HepG2 (cell line): ENCODE measurements at regions not wholly inside any gene's neighbourhood (a gene's known extent, or its start where the extent isn't known, plus 50 kb on each side); places are given as distances from the start of the nearest gene placed in this dataset.
A peak's percentile ranks its signal among the peaks of the same experiment; 100 is the strongest.

Experiments used
- CEBPB ChIP-seq: IDR thresholded peaks from 2 replicates; pipeline ENCODE4 v1.6.1; 2011; ENCODE audit warnings: low read depth, low read length, improper control_type of control experiment, borderline replicate concordance
- EP300 ChIP-seq, 3 experiments: sonication (generic) in 1 of 3; formaldehyde crosslinking in 1 of 3; IDR thresholded peaks; 2 replicates each; pipeline versions ENCODE4 v1.5.1 to v1.6.1; 2011 to 2020; ENCODE audit warnings: low read depth in 2 of 3, low read length in 2 of 3, borderline replicate concordance in 1 of 3, improper control_type of control experiment in 1 of 3, mild to moderate bottlenecking in 1 of 3, missing genetic modification reagents in 1 of 3, moderate library complexity in 1 of 3
- FOSL2 ChIP-seq: sonication (generic); formaldehyde crosslinking; IDR thresholded peaks from 2 replicates; pipeline ENCODE4 v1.4.0; 2020; ENCODE audit warnings: missing genetic modification reagents
- HNF4A ChIP-seq: sonication (generic); formaldehyde crosslinking; IDR thresholded peaks from 2 replicates; pipeline ENCODE4 v1.4.0; 2020; ENCODE audit warnings: missing genetic modification reagents
- HNRNPH1 ChIP-seq: fragments of 200-400 bp; formaldehyde crosslinking; optimal IDR thresholded peaks from 2 replicates; pipeline ENCODE3; 2017; ENCODE audit warnings: mild to moderate bottlenecking, low read depth, low read length
- HNRNPK ChIP-seq: fragments of 200-400 bp; formaldehyde crosslinking; IDR thresholded peaks from 2 replicates; pipeline ENCODE4 v1.6.1; 2018; ENCODE audit warnings: low read length, low read depth, moderate library complexity, mild to moderate bottlenecking; ENCODE audit not compliant: poor library complexity, severe bottlenecking
- KLF15 ChIP-seq: sonication (generic); formaldehyde crosslinking; IDR thresholded peaks from 2 replicates; pipeline ENCODE4 v1.8.1; 2023; ENCODE audit warnings: borderline replicate concordance, mild to moderate bottlenecking, inconsistent platforms, missing genetic modification reagents, mixed read lengths
- MXD4 ChIP-seq: IDR thresholded peaks from 2 replicates; pipeline ENCODE4 v1.6.1; 2016; ENCODE audit warnings: mild to moderate bottlenecking, missing biosample characterization, missing genetic modification reagents
- NRL ChIP-seq: sonication (generic); formaldehyde crosslinking; IDR thresholded peaks from 2 replicates; pipeline ENCODE4 v1.5.0; 2020; ENCODE audit warnings: missing genetic modification reagents, mild to moderate bottlenecking, moderate library complexity, borderline replicate concordance
- RBM22 ChIP-seq: fragments of 200-400 bp; formaldehyde crosslinking; optimal IDR thresholded peaks from 2 replicates; pipeline ENCODE3; 2017; ENCODE audit warnings: mild to moderate bottlenecking, low read length, moderate library complexity
- SIN3A ChIP-seq: IDR thresholded peaks from 2 replicates; pipeline ENCODE4 v1.6.1; 2011; ENCODE audit warnings: low read depth, mild to moderate bottlenecking, control low read depth, low read length, borderline replicate concordance
- TAF15 ChIP-seq: fragments of 200-400 bp; formaldehyde crosslinking; IDR thresholded peaks from one replicate; pipeline ENCODE4 v1.6.1; 2018; ENCODE audit warnings: mild to moderate bottlenecking, low read depth, low read length; ENCODE audit not compliant: poor library complexity, severe bottlenecking
- ZBTB21 ChIP-seq: sonication (generic); formaldehyde crosslinking; IDR thresholded peaks from 2 replicates; pipeline ENCODE4 v1.4.0; 2020; ENCODE audit warnings: missing genetic modification reagents
- ZKSCAN8 ChIP-seq: IDR thresholded peaks from 2 replicates; pipeline ENCODE4 v1.6.1; 2016; ENCODE audit warnings: borderline replicate concordance, missing genetic modification reagents, missing compliant biosample characterization
- ZNF207 ChIP-seq: fragments of 450-650 bp; IDR thresholded peaks from 2 replicates; pipeline ENCODE4 v1.6.1; 2016; ENCODE audit warnings: antibody characterized with exemption, borderline replicate concordance
- ZNF33A ChIP-seq: sonication (generic); formaldehyde crosslinking; IDR thresholded peaks from 2 replicates; pipeline ENCODE4 v1.5.1; 2020; ENCODE audit warnings: missing genetic modification reagents, mild to moderate bottlenecking, moderate library complexity, borderline replicate concordance
- ZNF614 ChIP-seq: IDR thresholded peaks from 2 replicates; pipeline ENCODE4 v1.6.1; 2018; ENCODE audit warnings: missing biosample characterization, missing genetic modification reagents, inconsistent platforms, borderline replicate concordance
- ZNF773 ChIP-seq: sonication (generic); formaldehyde crosslinking; IDR thresholded peaks from 2 replicates; pipeline ENCODE4 v1.4.0; 2020; ENCODE audit warnings: missing genetic modification reagents, borderline replicate concordance
- ZNF800 ChIP-seq: sonication (generic); formaldehyde crosslinking; IDR thresholded peaks from 2 replicates; pipeline ENCODE4 v1.4.0; 2020; ENCODE audit warnings: missing genetic modification reagents
- ZSCAN25 ChIP-seq: sonication (generic); formaldehyde crosslinking; IDR thresholded peaks from 2 replicates; pipeline ENCODE4 v1.8.0; 2022; ENCODE audit warnings: mild to moderate bottlenecking, missing genetic modification reagents
- TF ChIP-seq, protein P1 (sequence below): IDR thresholded peaks from 2 replicates; pipeline ENCODE4 v1.6.1; 2016; ENCODE audit warnings: missing biosample characterization, missing genetic modification reagents, low read depth
- TF ChIP-seq, protein P2 (sequence below): sonication (generic); formaldehyde crosslinking; IDR thresholded peaks from 2 replicates; pipeline ENCODE4 v1.4.0; 2020; ENCODE audit warnings: mild to moderate bottlenecking, missing genetic modification reagents, borderline replicate concordance
- TF ChIP-seq, protein P3 (sequence below): sonication (generic); formaldehyde crosslinking; IDR thresholded peaks from 2 replicates; pipeline ENCODE4 v1.5.1; 2020; ENCODE audit warnings: mild to moderate bottlenecking, missing genetic modification reagents, moderate library complexity

- TF ChIP-seq KLF15 (CRISPR knock-in tag), result peak; percentile 83; the same call in 1 of the 2 replicates
- TF ChIP-seq ZKSCAN8 (CRISPR knock-in tag), result 0 out of 2 replicates have a peak, but pooled peaks have one; percentile 41
- TF ChIP-seq RBM22, result no peak
- peak; percentile 47; the same call in 1 of the 2 replicates for TF ChIP-seq ZBTB21 (CRISPR knock-in tag)
- TF ChIP-seq, protein P1, sequence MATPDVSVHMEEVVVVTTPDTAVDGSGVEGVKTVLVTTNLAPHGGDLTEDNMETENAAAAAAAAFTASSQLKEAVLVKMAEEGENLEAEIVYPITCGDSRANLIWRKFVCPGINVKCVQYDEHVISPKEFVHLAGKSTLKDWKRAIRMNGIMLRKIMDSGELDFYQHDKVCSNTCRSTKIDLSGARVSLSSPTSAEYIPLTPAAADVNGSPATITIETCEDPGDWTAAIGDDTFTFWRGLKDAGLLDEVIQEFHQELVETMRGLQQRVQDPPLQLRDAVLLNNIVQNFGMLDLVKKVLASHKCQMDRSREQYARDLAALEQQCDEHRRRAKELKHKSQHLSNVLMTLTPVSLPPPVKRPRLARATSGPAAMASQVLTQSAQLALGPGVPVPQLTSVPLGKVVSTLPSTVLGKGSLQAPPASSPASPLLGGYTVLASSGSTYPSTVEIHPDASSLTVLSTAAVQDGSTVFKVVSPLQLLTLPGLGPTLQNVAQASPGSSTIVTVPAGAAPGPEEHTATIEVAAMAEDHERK (CRISPR knock-in tag), result no peak
- TF ChIP-seq NRL (CRISPR knock-in tag), result 0 out of 2 replicates have a peak, but pooled peaks have one; percentile 70
- TF ChIP-seq ZNF207, result no peak
- no peak for TF ChIP-seq HNRNPK
- no peak for TF ChIP-seq ZSCAN25 (CRISPR knock-in tag)
- TF ChIP-seq ZNF614, result peak; percentile 68; the same call in 1 of the 2 replicates
- TF ChIP-seq ZNF33A (CRISPR knock-in tag), result no peak
- TF ChIP-seq, protein P2, sequence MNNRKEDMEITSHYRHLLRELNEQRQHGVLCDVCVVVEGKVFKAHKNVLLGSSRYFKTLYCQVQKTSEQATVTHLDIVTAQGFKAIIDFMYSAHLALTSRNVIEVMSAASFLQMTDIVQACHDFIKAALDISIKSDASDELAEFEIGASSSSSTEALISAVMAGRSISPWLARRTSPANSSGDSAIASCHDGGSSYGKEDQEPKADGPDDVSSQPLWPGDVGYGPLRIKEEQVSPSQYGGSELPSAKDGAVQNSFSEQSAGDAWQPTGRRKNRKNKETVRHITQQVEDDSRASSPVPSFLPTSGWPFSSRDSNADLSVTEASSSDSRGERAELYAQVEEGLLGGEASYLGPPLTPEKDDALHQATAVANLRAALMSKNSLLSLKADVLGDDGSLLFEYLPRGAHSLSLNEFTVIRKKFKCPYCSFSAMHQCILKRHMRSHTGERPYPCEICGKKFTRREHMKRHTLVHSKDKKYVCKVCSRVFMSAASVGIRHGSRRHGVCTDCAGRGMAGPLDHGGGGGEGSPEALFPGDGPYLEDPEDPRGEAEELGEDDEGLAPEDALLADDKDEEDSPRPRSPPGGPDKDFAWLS (CRISPR knock-in tag), result no peak
- no peak for TF ChIP-seq TAF15
- peak; percentile 84; the same call in 1 of the 2 replicates for TF ChIP-seq ZNF773 (CRISPR knock-in tag)
- TF ChIP-seq ZNF800 (CRISPR knock-in tag), result 0 out of 2 replicates have a peak, but pooled peaks have one; percentile 45
- no peak for TF ChIP-seq HNF4A (CRISPR knock-in tag)
- TF ChIP-seq FOSL2 (CRISPR knock-in tag), result peak; percentile 61
- no peak for TF ChIP-seq SIN3A
- TF ChIP-seq MXD4 (CRISPR knock-in tag), result peak; percentile 81; the same call in 1 of the 2 replicates
- TF ChIP-seq CEBPB, result no peak
- TF ChIP-seq EP300 (IDR thresholded peaks at IDR 0.05; ENCODE audit: low read depth in 2 of 2, low read length in 2 of 2), result no peak
- TF ChIP-seq EP300 (CRISPR knock-in tag; IDR thresholded peaks at IDR 0.05; ENCODE audit: borderline replicate concordance), result no peak
- no peak for TF ChIP-seq HNRNPH1
- TF ChIP-seq, protein P3, sequence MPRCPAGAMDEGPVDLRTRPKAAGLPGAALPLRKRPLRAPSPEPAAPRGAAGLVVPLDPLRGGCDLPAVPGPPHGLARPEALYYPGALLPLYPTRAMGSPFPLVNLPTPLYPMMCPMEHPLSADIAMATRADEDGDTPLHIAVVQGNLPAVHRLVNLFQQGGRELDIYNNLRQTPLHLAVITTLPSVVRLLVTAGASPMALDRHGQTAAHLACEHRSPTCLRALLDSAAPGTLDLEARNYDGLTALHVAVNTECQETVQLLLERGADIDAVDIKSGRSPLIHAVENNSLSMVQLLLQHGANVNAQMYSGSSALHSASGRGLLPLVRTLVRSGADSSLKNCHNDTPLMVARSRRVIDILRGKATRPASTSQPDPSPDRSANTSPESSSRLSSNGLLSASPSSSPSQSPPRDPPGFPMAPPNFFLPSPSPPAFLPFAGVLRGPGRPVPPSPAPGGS, result peak; percentile 69; the same call in 1 of the 2 replicates
Measured at GRCh38 chr7:32427769-32428291, 62.4 kb downstream of the LSM5 start (continued).
